ENCODE measurements at regions not wholly inside any gene's neighbourhood (a gene's known extent, or its start where the extent isn't known, plus 50 kb on each side); places are given as distances from the start of the nearest gene placed in this dataset.

DNA sequence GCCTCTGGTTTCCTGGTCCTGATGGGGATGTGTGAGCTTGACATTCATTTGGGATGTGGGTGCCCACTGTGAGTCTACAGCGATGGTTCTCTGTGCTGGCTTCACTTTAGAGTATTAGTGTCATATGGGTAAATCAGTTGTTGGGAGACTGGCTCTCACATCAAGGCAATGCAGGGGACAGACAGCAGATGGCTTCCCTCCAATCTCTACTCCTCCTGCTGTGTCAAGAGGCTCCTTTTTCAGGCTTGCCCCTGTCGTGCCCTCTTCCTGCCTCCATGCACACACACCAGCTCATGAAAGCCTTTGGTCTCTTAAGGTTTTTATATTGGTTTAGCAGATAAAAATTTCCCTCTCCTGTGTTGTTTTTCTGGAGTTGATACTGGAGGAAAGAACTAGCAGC, 315.6 kb downstream of the RDH14 start:
- DNase-seq = no peak
- in situ Hi-C loops (cut with HindIII; ENCODE audit: low pct_ligation_motif_present, low pct_unique_long_range_greater_than_20kb, low sequenced_read_pairs) = no loop called here

- in situ Hi-C loops (cut with HindIII; ENCODE audit: low pct_ligation_motif_present, low pct_unique_long_range_greater_than_20kb, low sequenced_read_pairs) = no loop called here
- DNase-seq = no peak
Observed at GRCh38 chr2:18243816-18244215, 316.6 kb downstream of the RDH14 start.

GRCh38 chr2:18242716-18243115, 317.7 kb downstream of the RDH14 start:
- in situ Hi-C loops (cut with HindIII; ENCODE audit: low pct_ligation_motif_present, low pct_unique_long_range_greater_than_20kb, low sequenced_read_pairs) = no loop called here

DNA sequence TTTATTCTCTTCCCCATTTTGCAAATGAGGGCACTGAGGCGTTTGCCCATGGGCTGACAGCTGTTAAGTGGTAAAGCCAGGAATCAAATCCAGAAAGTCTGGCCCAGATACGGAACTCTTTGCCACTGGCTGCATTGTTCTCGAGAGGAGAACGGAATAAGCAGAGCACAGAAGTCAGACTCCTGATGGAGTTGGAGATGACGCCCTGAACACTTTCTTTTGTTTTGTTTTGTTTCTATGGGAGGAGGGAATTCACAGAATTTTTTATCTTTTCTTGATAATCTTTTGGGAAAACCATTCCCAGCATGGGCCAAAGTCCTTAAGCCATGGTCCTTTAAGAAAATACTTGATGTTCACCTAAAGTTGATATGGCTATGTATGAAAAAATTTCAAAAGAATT, 322.2 kb downstream of the RDH14 start:
- in situ Hi-C loops (cut with HindIII; ENCODE audit: low pct_ligation_motif_present, low pct_unique_long_range_greater_than_20kb, low sequenced_read_pairs) = no loop called here
- no peak for DNase-seq

More at GRCh38 chr2:18242716-18243115, 317.7 kb downstream of the RDH14 start:
- DNase-seq = no peak

DNA sequence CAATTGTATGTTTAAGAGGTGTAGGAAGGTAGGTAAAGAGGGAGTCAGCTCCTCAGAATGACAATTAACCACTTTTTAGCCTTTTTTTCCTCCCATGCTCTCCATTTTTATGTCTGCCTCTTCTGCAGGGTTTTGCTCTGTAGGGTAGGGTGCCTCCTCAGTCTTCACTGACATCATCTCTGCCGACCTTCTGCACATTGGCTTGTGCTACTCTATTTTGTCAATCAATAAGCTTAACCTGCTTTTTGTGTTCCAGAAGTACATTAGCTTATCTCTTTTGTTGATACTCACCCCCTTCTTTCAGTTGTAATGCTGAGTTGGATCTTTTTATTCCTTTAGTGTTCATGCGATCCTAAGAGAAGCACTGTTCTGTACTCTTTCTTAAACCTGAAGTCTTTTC, 323.2 kb downstream of the RDH14 start:
- in situ Hi-C loops (cut with HindIII; ENCODE audit: low pct_ligation_motif_present, low pct_unique_long_range_greater_than_20kb, low sequenced_read_pairs) = no loop called here
- DNase-seq = no peak

GRCh38 chr2:18232731-18233438, 327.6 kb downstream of the RDH14 start:
- in situ Hi-C loops (cut with HindIII; ENCODE audit: low pct_ligation_motif_present, low pct_unique_long_range_greater_than_20kb, low sequenced_read_pairs) = no loop called here
- DNase-seq = no peak

- no peak for DNase-seq
- in situ Hi-C loops (cut with HindIII; ENCODE audit: low pct_ligation_motif_present, low pct_unique_long_range_greater_than_20kb, low sequenced_read_pairs) = no loop called here
Observed at GRCh38 chr2:18230668-18231067, 329.8 kb downstream of the RDH14 start.

- DNase-seq = peak; percentile 5
- in situ Hi-C loops (cut with HindIII; ENCODE audit: low pct_ligation_motif_present, low pct_unique_long_range_greater_than_20kb, low sequenced_read_pairs) = no loop called here
Observed at GRCh38 chr2:18219676-18220075, 340.8 kb downstream of the RDH14 start.

GRCh38 chr2:18218160-18218933, 339.9 kb downstream of the KCNS3 start:
- no peak for DNase-seq
- in situ Hi-C loops (cut with HindIII; ENCODE audit: low pct_ligation_motif_present, low pct_unique_long_range_greater_than_20kb, low sequenced_read_pairs) = no loop called here

DNA sequence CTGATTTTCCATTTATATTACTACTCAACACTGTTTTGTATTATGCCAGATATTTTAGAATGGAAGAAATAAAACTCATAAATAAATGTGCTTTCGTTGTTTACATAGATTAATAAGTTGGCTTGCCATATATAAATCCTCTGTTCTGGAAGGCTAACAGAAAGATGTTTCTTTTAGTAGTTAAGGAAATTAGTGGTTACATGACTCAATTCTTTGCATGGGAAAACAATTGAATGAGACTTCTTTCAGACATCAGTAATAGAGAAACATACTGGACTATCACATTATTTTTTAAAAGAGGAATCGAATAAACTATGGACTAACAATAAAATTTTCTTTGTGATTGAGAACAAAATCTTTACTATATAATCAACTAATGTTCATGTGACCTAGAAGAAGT, 336.5 kb downstream of the KCNS3 start:
- DNase-seq = no peak
- in situ Hi-C loops (cut with HindIII; ENCODE audit: low pct_ligation_motif_present, low pct_unique_long_range_greater_than_20kb, low sequenced_read_pairs) = no loop called here

DNA sequence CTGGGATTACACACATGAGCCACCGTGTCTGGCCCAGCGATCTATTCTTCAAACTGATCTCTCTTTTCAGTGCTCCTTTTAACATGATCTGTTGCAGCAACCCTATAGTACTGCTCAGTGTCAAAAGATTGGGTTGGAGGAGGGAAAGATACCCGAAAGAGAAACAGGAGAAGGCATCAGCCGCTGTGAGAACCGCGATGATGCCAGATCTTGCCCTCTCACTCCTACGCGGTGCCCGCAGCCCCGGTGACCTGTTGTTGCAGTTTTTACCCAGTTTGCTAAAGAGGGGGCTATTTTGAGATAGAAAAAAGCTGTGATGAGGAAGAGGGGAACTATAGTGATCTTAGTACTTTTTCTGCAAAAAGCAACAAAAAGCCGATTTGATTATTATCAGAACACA, 335.5 kb downstream of the KCNS3 start:
- in situ Hi-C loops (cut with HindIII; ENCODE audit: low pct_ligation_motif_present, low pct_unique_long_range_greater_than_20kb, low sequenced_read_pairs) = no loop called here
- no peak for DNase-seq

DNA sequence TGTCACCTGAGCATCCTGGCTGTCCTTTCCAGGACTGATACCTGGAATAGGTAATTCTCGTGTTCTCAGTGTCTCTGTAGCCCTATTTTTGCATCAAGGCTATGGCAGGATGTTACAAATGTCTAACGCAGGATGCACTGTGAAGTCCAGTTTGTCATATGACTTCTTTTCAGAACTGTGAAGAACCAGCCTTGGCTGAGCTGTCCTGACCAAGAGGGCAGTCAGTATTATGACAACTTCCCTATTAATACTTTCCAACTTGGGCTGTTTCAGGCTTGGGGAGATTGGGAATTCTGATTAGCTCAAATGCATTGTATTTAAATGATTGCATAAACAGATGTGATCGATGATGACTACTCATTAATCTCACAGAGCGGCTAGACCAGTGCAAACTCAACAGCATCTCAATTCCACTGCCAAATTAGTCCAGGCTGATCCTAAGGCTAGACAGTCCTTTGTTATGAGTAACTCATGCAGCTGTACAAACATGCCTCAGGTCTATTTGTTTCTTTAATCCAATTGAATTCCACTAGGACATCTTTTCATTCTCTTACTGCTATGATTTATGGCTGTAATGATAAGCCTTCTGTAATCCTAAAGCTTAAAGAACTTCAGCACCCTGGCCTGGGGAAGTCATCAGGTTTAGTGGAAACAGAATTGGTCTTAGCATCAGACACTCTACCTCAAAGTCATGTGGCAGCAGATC, 331.6 kb downstream of the KCNS3 start:
- in situ Hi-C loops (cut with HindIII; ENCODE audit: low pct_ligation_motif_present, low pct_unique_long_range_greater_than_20kb, low sequenced_read_pairs) = no loop called here
- DNase-seq = no peak

DNA sequence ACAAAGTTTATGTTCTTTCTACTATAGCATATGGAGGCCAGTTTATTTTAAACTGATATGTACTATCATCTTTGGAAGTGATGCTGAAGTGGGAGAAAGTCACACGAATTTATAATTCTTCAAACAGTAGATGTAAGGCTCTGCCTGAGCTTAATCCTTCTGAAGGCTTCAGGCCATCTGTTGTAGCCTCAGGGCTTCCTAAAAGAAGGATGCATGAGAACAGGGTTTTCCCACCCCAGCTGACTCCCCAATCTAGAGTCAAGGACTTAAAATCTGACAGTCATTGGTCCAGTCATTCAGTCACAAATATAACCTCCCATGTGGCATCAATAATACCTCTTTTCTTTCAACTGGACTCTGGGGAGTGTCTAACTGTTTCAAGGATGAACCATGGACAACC, 330.5 kb downstream of the KCNS3 start:
- DNase-seq = no peak
- in situ Hi-C loops (cut with HindIII; ENCODE audit: low pct_ligation_motif_present, low pct_unique_long_range_greater_than_20kb, low sequenced_read_pairs) = no loop called here

- in situ Hi-C loops (cut with HindIII; ENCODE audit: low pct_ligation_motif_present, low pct_unique_long_range_greater_than_20kb, low sequenced_read_pairs) = no loop called here
- no peak for DNase-seq
Observed at GRCh38 chr2:18200771-18201170, 322.3 kb downstream of the KCNS3 start.

GRCh38 chr2:18198677-18199076, 320.2 kb downstream of the KCNS3 start:
- DNase-seq = no peak
- in situ Hi-C loops (cut with HindIII; ENCODE audit: low pct_ligation_motif_present, low pct_unique_long_range_greater_than_20kb, low sequenced_read_pairs) = no loop called here

DNA sequence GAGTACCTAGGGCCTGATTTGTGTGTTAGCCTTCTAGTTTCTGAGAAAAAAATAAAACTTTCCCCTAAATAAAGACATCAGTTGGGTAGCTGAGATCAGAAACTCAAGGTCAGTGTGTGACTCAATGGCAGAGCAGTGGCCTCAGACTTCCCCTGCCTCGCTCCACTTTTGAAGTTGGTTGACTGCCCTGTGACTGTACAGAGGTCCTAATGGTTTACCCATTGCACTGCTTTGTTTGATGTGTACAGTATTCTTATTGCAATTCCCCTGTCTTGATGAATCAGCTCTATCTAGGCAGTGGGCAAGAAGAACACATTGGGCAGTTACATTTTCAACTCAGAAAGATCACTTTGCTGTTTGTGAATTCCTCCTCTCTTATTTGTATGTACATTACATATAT, 315.7 kb downstream of the KCNS3 start:
- in situ Hi-C loops (cut with HindIII; ENCODE audit: low pct_ligation_motif_present, low pct_unique_long_range_greater_than_20kb, low sequenced_read_pairs) = no loop called here
- DNase-seq = no peak

DNA sequence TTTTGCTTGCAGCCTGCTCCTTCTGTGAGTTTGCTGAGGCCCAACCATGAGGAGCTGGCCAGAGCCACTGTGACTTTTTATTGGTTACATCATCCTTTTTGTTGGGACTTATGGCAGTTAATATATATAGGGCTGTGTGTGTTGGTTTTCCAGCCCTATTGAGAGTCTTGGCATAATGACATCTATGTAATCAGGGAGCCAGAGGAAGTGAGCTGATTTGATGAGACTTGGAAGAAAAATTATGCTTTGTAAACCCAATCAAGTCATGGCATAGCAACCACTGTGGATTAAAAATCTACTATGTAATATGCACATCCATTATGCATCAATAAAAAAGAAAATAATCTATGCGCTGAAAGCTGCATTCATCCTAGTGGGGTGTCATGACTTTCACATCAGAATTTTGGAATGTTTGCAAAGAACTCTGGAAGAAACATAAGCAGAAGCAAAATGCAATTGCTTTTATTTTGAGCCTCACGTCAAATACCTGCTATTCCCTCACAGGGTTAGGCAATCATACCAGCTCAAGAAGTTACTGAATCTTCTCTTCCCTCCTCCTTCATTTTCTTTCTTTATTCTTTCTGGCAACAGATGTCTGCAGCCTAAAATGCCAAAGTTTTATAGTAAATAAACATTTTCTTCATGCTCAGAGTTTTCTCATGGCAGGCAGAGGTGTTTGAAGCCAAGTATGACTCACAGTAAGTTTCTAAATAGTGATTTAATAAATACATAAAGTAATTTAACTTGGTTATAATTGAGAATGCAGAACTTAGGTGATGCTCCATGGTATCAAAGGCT, 308.5 kb downstream of the KCNS3 start:
- no peak for DNase-seq
- in situ Hi-C loops (cut with HindIII; ENCODE audit: low pct_ligation_motif_present, low pct_unique_long_range_greater_than_20kb, low sequenced_read_pairs) = no loop called here

GRCh38 chr2:18182861-18183260, 304.4 kb downstream of the KCNS3 start:
- in situ Hi-C loops (cut with HindIII; ENCODE audit: low pct_ligation_motif_present, low pct_unique_long_range_greater_than_20kb, low sequenced_read_pairs) = no loop called here
- DNase-seq = no peak

- DNase-seq = no peak
- in situ Hi-C loops (cut with HindIII; ENCODE audit: low pct_ligation_motif_present, low pct_unique_long_range_greater_than_20kb, low sequenced_read_pairs) = no loop called here
Observed at GRCh38 chr2:18180912-18181311, 302.4 kb downstream of the KCNS3 start.

Measured in ACHN (cell line).